SK-N-SH treated with all-trans-retinoic acid at 6 μM for 48 hours (cell line): ENCODE measurements at regions not wholly inside any gene's neighbourhood (a gene's known extent, or its start where the extent isn't known, plus 50 kb on each side); places are given as distances from the start of the nearest gene placed in this dataset.

Experiments
- ESRRG ChIP-seq: fragments of 250-450 bp; sonication (Bioruptor Pico); IDR thresholded peaks from 2 replicates; pipeline ENCODE4 v1.6.1; 2021; ENCODE audit warnings: mild to moderate bottlenecking
- ISL1 ChIP-seq: fragments of 250-450 bp; sonication (Bioruptor Pico); IDR thresholded peaks from 2 replicates; pipeline ENCODE4 v2.1.2; 2022; ENCODE audit warnings: mild to moderate bottlenecking, moderate library complexity
- PPARA ChIP-seq: fragments of 250-450 bp; sonication (Bioruptor Pico); IDR thresholded peaks from 2 replicates; pipeline ENCODE4 v1.5.0; 2020; ENCODE audit warnings: mild to moderate bottlenecking, borderline replicate concordance
- RARB ChIP-seq: fragments of 250-450 bp; sonication (Bioruptor Pico); IDR thresholded peaks from 2 replicates; pipeline ENCODE4 v1.8.0; 2021; ENCODE audit warnings: mild to moderate bottlenecking, moderate library complexity
- SNAI2 ChIP-seq: fragments of 250-450 bp; sonication (Bioruptor Pico); IDR thresholded peaks from 2 replicates; pipeline ENCODE4 v1.5.0; 2020; ENCODE audit warnings: mild to moderate bottlenecking, moderate library complexity
- ZFP30 ChIP-seq: fragments of 450-650 bp; formaldehyde crosslinking; IDR thresholded peaks from 2 replicates; pipeline ENCODE4 v1.5.0; 2022; ENCODE audit warnings: mild to moderate bottlenecking, moderate library complexity
- ZNF8 ChIP-seq: fragments of 450-650 bp; formaldehyde crosslinking; IDR thresholded peaks from 2 replicates; pipeline ENCODE4 v1.5.0; 2020; ENCODE audit warnings: mild to moderate bottlenecking, moderate library complexity

- TF ChIP-seq ESRRG (no peak), PPARA (CRISPR knock-in tag) (no peak), SNAI2 (CRISPR knock-in tag) (no peak), RARB (CRISPR knock-in tag) (no peak), ZNF8 (CRISPR knock-in tag) (no peak), ZFP30 (CRISPR knock-in tag) (no peak), ISL1 (CRISPR knock-in tag) (no peak)
Measured at GRCh38 chr1:97017895-97018294, 296.3 kb downstream of the PTBP2 start.
